ENCODE measurements at regions not wholly inside any gene's neighbourhood (a gene's known extent, or its start where the extent isn't known, plus 50 kb on each side); places are given as distances from the start of the nearest gene placed in this dataset.

DNA sequence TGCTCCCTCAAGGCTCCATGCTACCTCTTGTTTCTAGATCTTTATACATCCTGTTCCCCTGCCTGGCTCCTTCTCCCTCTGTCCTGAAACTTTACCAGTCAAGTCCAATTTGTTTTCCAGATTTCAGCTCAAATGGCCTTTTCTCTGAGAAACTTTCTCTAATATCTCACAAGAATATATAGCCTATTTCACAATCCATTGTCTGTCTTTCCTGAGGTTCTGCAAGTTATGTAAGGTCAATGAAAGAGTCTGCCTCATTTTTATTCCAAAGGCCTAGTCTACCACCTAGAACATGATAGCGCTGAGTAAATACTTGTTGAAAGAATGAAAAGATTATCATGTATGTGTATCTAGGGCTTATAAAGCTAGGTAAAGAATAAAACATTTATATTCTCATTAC, 348.8 kb downstream of the SPRY2 start:
- TF ChIP-seq, protein P1, sequence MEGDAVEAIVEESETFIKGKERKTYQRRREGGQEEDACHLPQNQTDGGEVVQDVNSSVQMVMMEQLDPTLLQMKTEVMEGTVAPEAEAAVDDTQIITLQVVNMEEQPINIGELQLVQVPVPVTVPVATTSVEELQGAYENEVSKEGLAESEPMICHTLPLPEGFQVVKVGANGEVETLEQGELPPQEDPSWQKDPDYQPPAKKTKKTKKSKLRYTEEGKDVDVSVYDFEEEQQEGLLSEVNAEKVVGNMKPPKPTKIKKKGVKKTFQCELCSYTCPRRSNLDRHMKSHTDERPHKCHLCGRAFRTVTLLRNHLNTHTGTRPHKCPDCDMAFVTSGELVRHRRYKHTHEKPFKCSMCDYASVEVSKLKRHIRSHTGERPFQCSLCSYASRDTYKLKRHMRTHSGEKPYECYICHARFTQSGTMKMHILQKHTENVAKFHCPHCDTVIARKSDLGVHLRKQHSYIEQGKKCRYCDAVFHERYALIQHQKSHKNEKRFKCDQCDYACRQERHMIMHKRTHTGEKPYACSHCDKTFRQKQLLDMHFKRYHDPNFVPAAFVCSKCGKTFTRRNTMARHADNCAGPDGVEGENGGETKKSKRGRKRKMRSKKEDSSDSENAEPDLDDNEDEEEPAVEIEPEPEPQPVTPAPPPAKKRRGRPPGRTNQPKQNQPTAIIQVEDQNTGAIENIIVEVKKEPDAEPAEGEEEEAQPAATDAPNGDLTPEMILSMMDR (IDR thresholded peaks at IDR 0.05) = no peak
- TF ChIP-seq POLR2A (IDR thresholded peaks at IDR 0.05) = no peak

Measured in breast epithelium (tissue), 3 donors.